Neutrophil (primary cell): ENCODE measurements at regions not wholly inside any gene's neighbourhood (a gene's known extent, or its start where the extent isn't known, plus 50 kb on each side); places are given as distances from the start of the nearest gene placed in this dataset.
"Not testable (repeated sequence)": the region's sequence is repeated elsewhere in the genome, so short reads cannot be mapped to it uniquely, and the experiment has no call there.

Source experiments
- H3K27ac ChIP-seq: fragments of 200-600 bp; sonication (generic); 2 replicates; pipeline ENCODE4 v1.5.1; 2016; ENCODE audit warnings: mild to moderate bottlenecking, moderate library complexity
- H3K27me3 ChIP-seq: fragments of 200-600 bp; sonication (generic); 2 replicates; pipeline ENCODE4 v1.6.0; 2016; ENCODE audit warnings: mild to moderate bottlenecking
- H3K36me3 ChIP-seq: fragments of 200-600 bp; sonication (generic); 2 replicates; pipeline ENCODE4 v1.5.1; 2017
- H3K4me1 ChIP-seq, 2 experiments: fragments of 200-600 bp in 1 of 2; sonication (generic) in 1 of 2; 1 replicate in 1 of 2; 2 replicates in 1 of 2; pipeline versions ENCODE4 v1.5.1 to v1.6.1; 2013 to 2016; ENCODE audit warnings: low read depth in 1 of 2, low read length in 1 of 2, mild to moderate bottlenecking in 1 of 2, moderate library complexity in 1 of 2; ENCODE audit not compliant: control insufficient read depth in 1 of 2, insufficient read depth in 1 of 2
- H3K4me3 ChIP-seq, 2 experiments: fragments of 200-600 bp in 1 of 2; sonication (generic) in 1 of 2; 1 replicate in 1 of 2; 2 replicates in 1 of 2; pipeline ENCODE4 v1.5.1; 2013 to 2016; ENCODE audit warnings: low read depth in 1 of 2, low read length in 1 of 2, mild to moderate bottlenecking in 1 of 2, moderate library complexity in 1 of 2
- H3K9me3 ChIP-seq: fragments of 200-600 bp; sonication (generic); 2 replicates; pipeline ENCODE4 v1.5.1; 2016
- TF ChIP-seq, protein P1 (sequence below): fragments of 200-600 bp; sonication (generic); IDR thresholded peaks from 2 replicates; pipeline ENCODE4 v1.5.1; 2016; ENCODE audit warnings: antibody characterized with exemption

- no peak overlapping the region for H3K4me3 ChIP-seq
- no peaks in the 10 kb centered on the region for H3K9me3 ChIP-seq
- H3K4me1 ChIP-seq, result no peaks in the 10 kb centered on the region
- no peaks in the 10 kb centered on the region for H3K27me3 ChIP-seq
- TF ChIP-seq, protein P1, sequence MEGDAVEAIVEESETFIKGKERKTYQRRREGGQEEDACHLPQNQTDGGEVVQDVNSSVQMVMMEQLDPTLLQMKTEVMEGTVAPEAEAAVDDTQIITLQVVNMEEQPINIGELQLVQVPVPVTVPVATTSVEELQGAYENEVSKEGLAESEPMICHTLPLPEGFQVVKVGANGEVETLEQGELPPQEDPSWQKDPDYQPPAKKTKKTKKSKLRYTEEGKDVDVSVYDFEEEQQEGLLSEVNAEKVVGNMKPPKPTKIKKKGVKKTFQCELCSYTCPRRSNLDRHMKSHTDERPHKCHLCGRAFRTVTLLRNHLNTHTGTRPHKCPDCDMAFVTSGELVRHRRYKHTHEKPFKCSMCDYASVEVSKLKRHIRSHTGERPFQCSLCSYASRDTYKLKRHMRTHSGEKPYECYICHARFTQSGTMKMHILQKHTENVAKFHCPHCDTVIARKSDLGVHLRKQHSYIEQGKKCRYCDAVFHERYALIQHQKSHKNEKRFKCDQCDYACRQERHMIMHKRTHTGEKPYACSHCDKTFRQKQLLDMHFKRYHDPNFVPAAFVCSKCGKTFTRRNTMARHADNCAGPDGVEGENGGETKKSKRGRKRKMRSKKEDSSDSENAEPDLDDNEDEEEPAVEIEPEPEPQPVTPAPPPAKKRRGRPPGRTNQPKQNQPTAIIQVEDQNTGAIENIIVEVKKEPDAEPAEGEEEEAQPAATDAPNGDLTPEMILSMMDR, result no peak
- H3K36me3 ChIP-seq, result no peaks in the 10 kb centered on the region
- no peak overlapping the region for H3K27ac ChIP-seq
Observed at GRCh38 chr6:154937306-154938220, 57.6 kb upstream of the TIAM2 start.

DNA sequence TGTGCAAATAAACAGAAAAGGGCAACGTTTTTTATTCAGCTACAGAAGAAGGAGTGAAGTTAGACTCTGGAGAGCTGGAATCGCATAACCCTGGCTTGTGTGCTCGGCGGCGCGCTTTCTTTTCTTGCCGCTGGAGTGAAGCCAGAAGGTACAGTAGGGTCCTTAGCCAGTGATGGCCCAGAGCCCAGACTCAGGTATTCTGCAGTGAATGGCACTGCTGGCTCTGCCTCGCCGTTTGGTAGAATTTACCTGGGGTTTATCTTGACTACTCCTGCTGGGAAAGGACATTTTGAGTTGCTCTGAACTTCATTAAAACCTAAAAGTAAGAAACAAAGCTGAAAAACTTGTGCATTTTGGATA lies 56.9 kb upstream of the TIAM2 start:
- Histone ChIP-seq H3K4me1 (no peaks in the 10 kb centered on the region), H3K36me3 (no peaks in the 10 kb centered on the region), H3K27me3 (no peaks in the 10 kb centered on the region), H3K9me3 (no peaks in the 10 kb centered on the region), H3K27ac (no peak overlapping the region), H3K4me3 (no peak overlapping the region)
- TF ChIP-seq, protein P1, result no peak

- not testable (repeated sequence) for H3K4me1 ChIP-seq, H3K27me3 ChIP-seq, H3K27ac ChIP-seq, H3K4me3 ChIP-seq, H3K36me3 ChIP-seq, H3K9me3 ChIP-seq
Observed at GRCh38 chr6:154938727-154939285, 56.3 kb upstream of the TIAM2 start.

- no peaks in the 10 kb centered on the region for H3K27me3 ChIP-seq
- TF ChIP-seq, protein P1, result no peak
- H3K4me1 ChIP-seq, result no peaks in the 10 kb centered on the region
- H3K4me3 ChIP-seq, result no peak overlapping the region
- no peaks in the 10 kb centered on the region for H3K36me3 ChIP-seq
- H3K9me3 ChIP-seq, result no peaks in the 10 kb centered on the region
- H3K27ac ChIP-seq, result no peak overlapping the region
Observed at GRCh38 chr6:154942770-154943169, 52.3 kb upstream of the TIAM2 start.

DNA sequence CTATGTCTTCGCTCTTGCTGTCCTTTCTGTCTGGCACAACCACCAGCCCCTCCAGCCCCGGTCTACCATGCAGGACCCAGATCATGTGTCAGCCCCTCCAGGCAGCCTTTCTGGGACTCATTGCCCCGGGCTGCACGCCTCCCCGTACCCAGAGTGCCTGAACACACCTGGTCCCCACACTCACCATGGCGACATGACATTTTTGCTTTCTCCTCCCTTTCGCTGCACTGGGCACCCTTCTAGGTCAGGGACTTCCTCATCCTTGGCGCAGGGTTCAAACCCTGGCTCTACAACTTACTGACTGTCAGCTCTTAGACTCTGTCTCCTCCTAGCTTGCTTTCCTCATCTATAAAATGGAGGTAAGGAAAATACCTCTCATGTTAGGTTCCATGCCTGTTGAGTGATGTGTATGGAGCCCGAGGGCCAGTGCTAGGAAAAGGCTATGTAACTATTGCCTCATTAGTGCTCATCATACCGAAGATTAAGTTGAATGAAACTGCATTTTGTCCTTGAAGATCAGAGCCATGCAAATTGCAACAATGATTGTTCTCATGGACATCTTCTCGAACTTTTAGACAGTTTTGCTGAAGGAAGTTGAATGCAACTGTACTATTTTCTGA lies 49.7 kb upstream of the TIAM2 start:
- Histone ChIP-seq H3K9me3 (no peaks in the 10 kb centered on the region), H3K27ac (no peak overlapping the region), H3K4me1 (no peaks in the 10 kb centered on the region), H3K27me3 (no peaks in the 10 kb centered on the region), H3K4me3 (no peak overlapping the region), H3K36me3 (no peaks in the 10 kb centered on the region)
- TF ChIP-seq, protein P1, result no peak
